CD4-positive, CD25-positive, alpha-beta regulatory T cell (primary cell): ENCODE measurements at regions not wholly inside any gene's neighbourhood (a gene's known extent, or its start where the extent isn't known, plus 50 kb on each side); places are given as distances from the start of the nearest gene placed in this dataset.

Source experiments
- ATAC-seq, 2 donors: fragments of 150-1000 bp; cut with Tn5 transposase; one replicate each; pipeline ENCODE4 v1.10.0; 2021; ENCODE audit warnings: low read depth in 2 of 2, moderate number of reproducible peaks in 2 of 2, moderate library complexity in 1 of 2
- DNase-seq, 3 donors: peaks; one replicate each; pipeline versions ENCODE4 v3.0.0 to v3.0.0-alpha.2; 2012 to 2022; ENCODE audit warnings: mixed read lengths in 1 of 3
- H3K27ac ChIP-seq: one replicate; pipeline ENCODE4 v1.7.0; 2013; ENCODE audit warnings: mild to moderate bottlenecking, low read length; ENCODE audit not compliant: insufficient read depth, poor library complexity, severe bottlenecking
- H3K27me3 ChIP-seq: one replicate; pipeline ENCODE4 v1.7.0; 2013; ENCODE audit warnings: low read length; ENCODE audit not compliant: control insufficient read depth, insufficient read depth
- H3K36me3 ChIP-seq: one replicate; pipeline ENCODE4 v1.7.0; 2013; ENCODE audit warnings: mild to moderate bottlenecking, low read length, moderate library complexity; ENCODE audit not compliant: control insufficient read depth, insufficient read depth
- H3K4me1 ChIP-seq: 2 replicates; pipeline ENCODE4 v1.7.0; 2013; ENCODE audit warnings: mild to moderate bottlenecking, low read length; ENCODE audit not compliant: insufficient read depth, control insufficient read depth, poor library complexity, severe bottlenecking
- H3K4me3 ChIP-seq: one replicate; pipeline ENCODE4 v1.7.0; 2013; ENCODE audit warnings: low read depth, mild to moderate bottlenecking, low read length, moderate library complexity
- H3K9me3 ChIP-seq, 2 experiments: 1 replicate in 1 of 2; 2 replicates in 1 of 2; pipeline ENCODE4 v1.7.0; 2013; ENCODE audit warnings: low read length in 2 of 2, mild to moderate bottlenecking in 1 of 2, moderate library complexity in 1 of 2; ENCODE audit not compliant: control insufficient read depth in 2 of 2
- H3K27ac Mint-ChIP-seq, 3 donors: one replicate each; pipeline ENCODE4 v1.8.0; 2020 to 2022; ENCODE audit warnings: mild to moderate bottlenecking in 3 of 3, mixed read lengths in 3 of 3, moderate library complexity in 2 of 3
- H3K27me3 Mint-ChIP-seq: one replicate; pipeline ENCODE4 v1.8.0; 2022; ENCODE audit warnings: mild to moderate bottlenecking, mixed read lengths
- H3K36me3 Mint-ChIP-seq: one replicate; pipeline ENCODE4 v1.8.0; 2020; ENCODE audit warnings: mixed read lengths
- H3K4me1 Mint-ChIP-seq, 4 donors: one replicate each; pipeline ENCODE4 v1.8.0; 2020 to 2022; ENCODE audit warnings: mixed read lengths in 4 of 4, mild to moderate bottlenecking in 1 of 4
- H3K4me3 Mint-ChIP-seq, 4 donors: one replicate each; pipeline ENCODE4 v1.8.0; 2020 to 2022; ENCODE audit warnings: mild to moderate bottlenecking in 4 of 4, mixed read lengths in 4 of 4, moderate library complexity in 3 of 4
- H3K9me3 Mint-ChIP-seq, 7 donors: one replicate each; pipeline ENCODE4 v1.8.0; 2020 to 2022; ENCODE audit warnings: mixed read lengths in 7 of 7, mild to moderate bottlenecking in 3 of 7, moderate library complexity in 2 of 7

GRCh38 chr9:82553654-82554366 lies 509.1 kb downstream of the RASEF start:
- H3K27ac ChIP-seq = no peak overlapping the region
- no peak overlapping the region for H3K4me3 ChIP-seq
- no peaks in the 10 kb centered on the region for H3K36me3 ChIP-seq
- peaks cover 0 to 8% (median 0%) of the 10 kb centered on the region in 7 donors for H3K9me3 Mint-ChIP-seq
- ATAC-seq (no peak), DNase-seq (no peak)
- no peaks in the 10 kb centered on the region for H3K36me3 Mint-ChIP-seq
- H3K27me3 Mint-ChIP-seq = no peaks in the 10 kb centered on the region
- no peaks in the 10 kb centered on the region for H3K4me1 ChIP-seq
- H3K4me3 Mint-ChIP-seq = no peak overlapping the region
- H3K9me3 ChIP-seq = no peaks in the 10 kb centered on the region
- no peaks in the 10 kb centered on the region for H3K27me3 ChIP-seq
- no peaks in the 10 kb centered on the region for H3K4me1 Mint-ChIP-seq
- H3K27ac Mint-ChIP-seq = no peak overlapping the region

GRCh38 chr9:82554381-82554780 lies 508.6 kb downstream of the RASEF start:
- no peaks in the 10 kb centered on the region for H3K9me3 ChIP-seq
- no peak for ATAC-seq

GRCh38 chr9:82555031-82555430 lies 507.9 kb downstream of the RASEF start:
- H3K4me1 ChIP-seq = no peaks in the 10 kb centered on the region
- ATAC-seq (no peak), DNase-seq (no peak)
- Mint-ChIP-seq H3K9me3 (peaks cover 0 to 12% (median 0%) of the 10 kb centered on the region in 7 donors), H3K27ac (no peak overlapping the region), H3K27me3 (no peaks in the 10 kb centered on the region), H3K4me3 (no peak overlapping the region), H3K36me3 (no peaks in the 10 kb centered on the region), H3K4me1 (no peaks in the 10 kb centered on the region)
- H3K27me3 ChIP-seq = no peaks in the 10 kb centered on the region
- no peaks in the 10 kb centered on the region for H3K36me3 ChIP-seq
- no peak overlapping the region for H3K27ac ChIP-seq
- no peaks in the 10 kb centered on the region for H3K9me3 ChIP-seq
- no peak overlapping the region for H3K4me3 ChIP-seq

More at GRCh38 chr9:82554381-82554780, 508.6 kb downstream of the RASEF start:
- no peaks in the 10 kb centered on the region for H3K27me3 Mint-ChIP-seq
- H3K27ac Mint-ChIP-seq = no peak overlapping the region
- H3K4me1 ChIP-seq = no peaks in the 10 kb centered on the region
- no peaks in the 10 kb centered on the region for H3K27me3 ChIP-seq
- no peak overlapping the region for H3K4me3 ChIP-seq
- peaks cover 0 to 10% (median 0%) of the 10 kb centered on the region in 7 donors for H3K9me3 Mint-ChIP-seq
- no peaks in the 10 kb centered on the region for H3K36me3 ChIP-seq
- DNase-seq = no peak
- no peaks in the 10 kb centered on the region for H3K4me1 Mint-ChIP-seq
- H3K27ac ChIP-seq = no peak overlapping the region
- H3K4me3 Mint-ChIP-seq = no peak overlapping the region
- H3K36me3 Mint-ChIP-seq = no peaks in the 10 kb centered on the region

- no peaks in the 10 kb centered on the region for H3K36me3 Mint-ChIP-seq
- DNase-seq = no peak
- no peaks in the 10 kb centered on the region for H3K27me3 Mint-ChIP-seq
- H3K27ac Mint-ChIP-seq = no peak overlapping the region
- peaks cover 0 to 12% (median 0%) of the 10 kb centered on the region in 7 donors for H3K9me3 Mint-ChIP-seq
- no peak for ATAC-seq
- Histone ChIP-seq H3K36me3 (no peaks in the 10 kb centered on the region), H3K4me3 (no peak overlapping the region), H3K9me3 (no peaks in the 10 kb centered on the region), H3K27ac (no peak overlapping the region), H3K4me1 (no peaks in the 10 kb centered on the region), H3K27me3 (no peaks in the 10 kb centered on the region)
- no peak overlapping the region for H3K4me3 Mint-ChIP-seq
- no peaks in the 10 kb centered on the region for H3K4me1 Mint-ChIP-seq
Observed at GRCh38 chr9:82555431-82556051, 507.4 kb downstream of the RASEF start.

GRCh38 chr9:82558346-82558745 lies 504.6 kb downstream of the RASEF start:
- Histone ChIP-seq H3K27me3 (no peaks in the 10 kb centered on the region), H3K4me1 (no peaks in the 10 kb centered on the region), H3K36me3 (no peaks in the 10 kb centered on the region), H3K9me3 (no peaks in the 10 kb centered on the region), H3K4me3 (no peak overlapping the region), H3K27ac (no peak overlapping the region)
- Mint-ChIP-seq H3K27ac (no peak overlapping the region), H3K4me3 (no peak overlapping the region), H3K27me3 (no peaks in the 10 kb centered on the region), H3K9me3 (peaks cover 0 to 12% (median 2%) of the 10 kb centered on the region in 7 donors), H3K36me3 (no peaks in the 10 kb centered on the region), H3K4me1 (no peaks in the 10 kb centered on the region)
- no peak for DNase-seq
- no peak for ATAC-seq

- H3K27me3 Mint-ChIP-seq = no peaks in the 10 kb centered on the region
- H3K9me3 ChIP-seq = no peaks in the 10 kb centered on the region
- H3K36me3 ChIP-seq = no peaks in the 10 kb centered on the region
- H3K36me3 Mint-ChIP-seq = no peaks in the 10 kb centered on the region
- no peaks in the 10 kb centered on the region for H3K4me1 ChIP-seq
- no peaks in the 10 kb centered on the region for H3K27me3 ChIP-seq
- peaks cover 0 to 12% (median 2%) of the 10 kb centered on the region in 7 donors for H3K9me3 Mint-ChIP-seq
- no peak overlapping the region for H3K4me3 ChIP-seq
- no peak overlapping the region for H3K27ac Mint-ChIP-seq
- no peaks in the 10 kb centered on the region for H3K4me1 Mint-ChIP-seq
- no peak overlapping the region for H3K4me3 Mint-ChIP-seq
- DNase-seq = no peak
- no peak overlapping the region for H3K27ac ChIP-seq
- no peak for ATAC-seq
Observed at GRCh38 chr9:82558855-82559630, 503.9 kb downstream of the RASEF start.

GRCh38 chr9:82560036-82560435 lies 502.9 kb downstream of the RASEF start:
- Mint-ChIP-seq H3K27ac (no peak overlapping the region), H3K36me3 (no peaks in the 10 kb centered on the region), H3K27me3 (no peaks in the 10 kb centered on the region), H3K4me3 (no peak overlapping the region), H3K4me1 (no peaks in the 10 kb centered on the region), H3K9me3 (peaks cover 0 to 12% (median 3%) of the 10 kb centered on the region in 7 donors)
- ATAC-seq = no peak
- Histone ChIP-seq H3K9me3 (no peaks in the 10 kb centered on the region), H3K27me3 (no peaks in the 10 kb centered on the region), H3K36me3 (no peaks in the 10 kb centered on the region), H3K27ac (no peak overlapping the region), H3K4me1 (no peaks in the 10 kb centered on the region), H3K4me3 (no peak overlapping the region)
- DNase-seq = no peak
